ENCODE measurements at regions not wholly inside any gene's neighbourhood (a gene's known extent, or its start where the extent isn't known, plus 50 kb on each side); places are given as distances from the start of the nearest gene placed in this dataset.
A peak's percentile ranks its signal among the peaks of the same experiment; 100 is the strongest.

- Histone ChIP-seq H3K27me3 (ENCODE audit: control insufficient read depth in 2 of 2, insufficient read depth in 2 of 2, low read length in 2 of 2) (no peaks in the 10 kb centered on the region), H2AFZ (ENCODE audit: low read depth, low read length) (no peak overlapping the region), H3K4me1 (replicated peaks in 1 of 2; ENCODE audit: control insufficient read depth in 2 of 2, insufficient read depth in 2 of 2, low read length in 2 of 2) (no peaks in the 10 kb centered on the region), H3K4me2 (ENCODE audit: insufficient read depth, low read length) (no peak overlapping the region), H4K20me1 (replicated peaks; ENCODE audit: control insufficient read depth, insufficient read depth, low read length) (no peaks in the 10 kb centered on the region), H3K9me3 (replicated peaks; ENCODE audit: control insufficient read depth, insufficient read depth, low read depth, low read length) (no peaks in the 10 kb centered on the region), H3K4me3 (no peak overlapping the region), H3K27ac (ENCODE audit: extremely low read depth, low read depth, low read length) (no peak overlapping the region), H3K9me1 (ENCODE audit: control insufficient read depth, insufficient read depth, low read length) (no peaks in the 10 kb centered on the region), H3K79me2 (ENCODE audit: control insufficient read depth, insufficient read depth, low read length) (no peaks in the 10 kb centered on the region), H3K36me3 (ENCODE audit: control insufficient read depth, insufficient read depth, low read length) (no peaks in the 10 kb centered on the region), H3K9ac (ENCODE audit: insufficient read depth in 1 of 2, low read depth in 2 of 2, low read length in 2 of 2) (no peak overlapping the region)
- BruUV-seq (replicated peaks): no TSS peak
- TF ChIP-seq ATF4 (CRISPR knock-in tag; IDR thresholded peaks at IDR 0.05) (no peak), ARNT (IDR thresholded peaks at IDR 0.05) (no peak), RBM22 (IDR thresholded peaks at IDR 0.05; ENCODE audit: low read depth, low read length, poor library complexity, severe bottlenecking) (no peak), CTCF (IDR thresholded peaks at IDR 0.05 in 2 of 3, conservative IDR thresholded peaks at IDR 0.05 in 1 of 3; ENCODE audit: insufficient read depth in 2 of 3, low read depth in 1 of 3, low read length in 3 of 3) (0 out of 6 replicates have a peak, but pooled peaks of 1 of the 3 experiments have one; percentile 21), MTA2 (IDR thresholded peaks at IDR 0.05; ENCODE audit: low read depth) (no peak), NFATC3 (IDR thresholded peaks at IDR 0.05) (no peak)
- no peak for DNase-seq (ENCODE audit: extremely low read depth in 1 of 4, low spot score in 3 of 4)
- no peak for ATAC-seq
- FAIRE-seq: no peak
- ChIA-PET CTCF (ENCODE audit: low intra/inter-chr PET ratio) (interaction anchor here (0.6 kb wide), 1 partner anchor 77 kb away, joined by 3 read pairs; no protein-coding TSS in a partner anchor), POLR2A (no interaction called here)
- in situ Hi-C loops (cut with MboI): no loop called here
- intact Hi-C loops (cut with micrococcal nuclease): no loop called here
These were observed 851.2 kb upstream of the EYS start for GRCh38 chr6:66558189-66558588.

Measured in K562 (cell line).